Stomach smooth muscle (tissue), 2 donors: ENCODE measurements at regions not wholly inside any gene's neighbourhood (a gene's known extent, or its start where the extent isn't known, plus 50 kb on each side); places are given as distances from the start of the nearest gene placed in this dataset.

ENCODE experiments used
- H3K27ac ChIP-seq: one replicate; pipeline ENCODE4 v1.7.0; 2013; ENCODE audit warnings: mild to moderate bottlenecking, low read length, inconsistent platforms
- H3K27me3 ChIP-seq, 2 donors: one replicate each; pipeline ENCODE4 v1.7.0; 2013; ENCODE audit warnings: low read length in 2 of 2; ENCODE audit not compliant: insufficient read depth in 2 of 2, control insufficient read depth in 1 of 2
- H3K36me3 ChIP-seq, 2 donors: one replicate each; pipeline ENCODE4 v1.7.0; 2013; ENCODE audit warnings: low read length in 2 of 2; ENCODE audit not compliant: control insufficient read depth in 2 of 2, insufficient read depth in 2 of 2
- H3K4me1 ChIP-seq: one replicate; pipeline ENCODE4 v1.7.0; 2013; ENCODE audit warnings: low read length; ENCODE audit not compliant: control insufficient read depth, insufficient read depth
- H3K4me3 ChIP-seq, 2 donors: one replicate each; pipeline ENCODE4 v1.7.0; 2013; ENCODE audit warnings: low read length in 2 of 2
- H3K9ac ChIP-seq, 2 donors: one replicate each; pipeline ENCODE4 v1.7.0; 2013; ENCODE audit warnings: low read length in 2 of 2, mild to moderate bottlenecking in 1 of 2
- H3K9me3 ChIP-seq, 2 donors: one replicate each; pipeline ENCODE4 v1.7.0; 2013; ENCODE audit warnings: low read length in 2 of 2; ENCODE audit not compliant: control insufficient read depth in 2 of 2
- donor health status: healthy.
- donor health status: Pancreatic carcinoma.

DNA sequence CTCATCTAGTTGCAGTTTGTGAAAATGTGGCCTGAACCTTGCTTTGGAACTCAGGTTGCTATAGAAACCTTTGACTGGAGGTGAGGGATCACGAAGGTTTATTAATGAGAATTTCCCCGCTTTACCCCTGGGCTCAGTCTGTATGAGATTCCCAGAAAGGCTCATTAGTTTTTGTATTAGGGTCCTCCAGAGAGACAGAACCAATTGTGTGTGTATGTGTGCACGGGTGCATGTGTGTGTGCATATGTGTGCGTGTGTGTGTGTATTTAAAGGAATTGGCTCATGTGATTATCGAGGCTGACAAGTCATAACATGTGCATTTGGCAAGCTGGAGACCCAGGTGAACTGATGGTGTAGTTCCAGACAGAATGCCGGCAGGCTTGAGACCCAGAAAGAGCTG is 113.8 kb upstream of the DLX2 start:
- Histone ChIP-seq H3K4me1 (no peaks in the 10 kb centered on the region), H3K36me3 (no peaks in the 10 kb centered on the region), H3K9ac (no peak overlapping the region), H3K4me3 (no peak overlapping the region), H3K27ac (no peak overlapping the region), H3K27me3 (peaks cover 0 to 4% of the 10 kb centered on the region in 2 donors), H3K9me3 (no peaks in the 10 kb centered on the region)

DNA sequence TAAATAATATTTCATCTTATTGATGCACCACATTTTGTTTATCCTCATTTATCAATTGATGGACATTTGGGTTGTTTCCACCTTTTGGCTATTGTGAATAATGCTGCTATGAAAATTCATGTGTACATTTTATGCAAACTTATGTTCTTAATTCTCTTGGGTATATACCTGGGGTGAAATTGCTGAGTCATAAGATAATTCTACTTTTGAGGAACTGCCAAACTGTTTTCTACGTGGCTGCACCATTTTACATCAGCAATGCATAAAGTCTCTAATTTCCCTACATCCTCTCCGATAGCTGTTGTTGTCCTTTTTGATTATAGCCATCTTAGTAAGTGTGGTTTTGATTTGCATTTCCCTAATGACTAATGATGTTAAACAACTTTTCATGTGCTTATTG is 116.5 kb upstream of the DLX2 start:
- Histone ChIP-seq H3K27me3 (peaks cover 0 to 2% of the 10 kb centered on the region in 2 donors), H3K27ac (no peak overlapping the region)

DNA sequence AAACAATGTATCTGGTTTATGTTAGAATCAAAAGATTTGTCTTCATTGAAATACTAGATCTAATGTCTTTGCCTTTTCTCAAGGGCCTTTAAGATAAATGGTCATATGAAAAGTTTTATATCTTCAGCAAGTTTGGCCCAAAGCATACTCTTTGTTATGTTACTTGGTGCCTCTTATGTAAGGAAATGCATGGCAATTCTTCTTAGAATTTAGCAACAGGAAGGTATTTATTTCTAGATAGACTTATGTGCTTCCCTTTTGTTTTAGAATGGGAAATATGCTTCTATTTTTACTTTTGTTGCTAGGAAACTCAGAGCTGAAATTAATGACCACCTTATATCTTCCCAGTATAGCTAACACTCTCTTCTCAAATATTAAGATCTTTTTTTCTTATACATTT is 117.4 kb upstream of the DLX2 start:
- Histone ChIP-seq H3K4me1 (no peaks in the 10 kb centered on the region), H3K27me3 (peaks cover 0 to 2% of the 10 kb centered on the region in 2 donors), H3K4me3 (no peak overlapping the region), H3K27ac (no peak overlapping the region), H3K36me3 (no peaks in the 10 kb centered on the region), H3K9ac (no peak overlapping the region), H3K9me3 (no peaks in the 10 kb centered on the region)

More for the DNA sequence above, 116.5 kb upstream of the DLX2 start:
- no peaks in the 10 kb centered on the region for H3K36me3 ChIP-seq
- H3K9ac ChIP-seq = no peak overlapping the region
- no peaks in the 10 kb centered on the region for H3K4me1 ChIP-seq
- no peak overlapping the region for H3K4me3 ChIP-seq
- H3K9me3 ChIP-seq = no peaks in the 10 kb centered on the region

DNA sequence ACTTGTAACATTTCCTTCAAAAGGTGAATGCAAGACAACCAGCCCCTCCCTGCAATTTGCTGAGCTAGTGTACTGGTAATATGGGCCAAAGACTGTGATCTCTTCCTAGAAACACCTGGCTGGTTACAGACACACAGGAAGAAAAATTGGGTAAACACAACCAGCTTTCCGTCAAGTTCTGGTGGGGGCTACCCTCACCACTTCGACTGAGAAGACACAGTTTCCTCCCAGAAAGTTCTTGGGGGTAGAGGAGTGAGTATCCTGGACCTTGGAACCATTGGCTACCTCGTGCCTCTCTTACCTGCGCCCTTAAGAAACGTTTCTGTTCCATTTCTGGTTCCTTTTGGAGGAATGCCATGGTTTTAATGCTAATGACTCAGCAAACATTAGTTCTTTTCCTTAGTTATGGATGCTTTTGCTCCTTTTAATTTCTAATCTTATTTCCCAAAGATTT is 120.9 kb upstream of the DLX2 start:
- Histone ChIP-seq H3K4me3 (no peak overlapping the region), H3K36me3 (no peaks in the 10 kb centered on the region), H3K27ac (no peak overlapping the region), H3K9me3 (no peaks in the 10 kb centered on the region), H3K27me3 (no peaks in the 10 kb centered on the region), H3K4me1 (no peaks in the 10 kb centered on the region), H3K9ac (no peak overlapping the region)

DNA sequence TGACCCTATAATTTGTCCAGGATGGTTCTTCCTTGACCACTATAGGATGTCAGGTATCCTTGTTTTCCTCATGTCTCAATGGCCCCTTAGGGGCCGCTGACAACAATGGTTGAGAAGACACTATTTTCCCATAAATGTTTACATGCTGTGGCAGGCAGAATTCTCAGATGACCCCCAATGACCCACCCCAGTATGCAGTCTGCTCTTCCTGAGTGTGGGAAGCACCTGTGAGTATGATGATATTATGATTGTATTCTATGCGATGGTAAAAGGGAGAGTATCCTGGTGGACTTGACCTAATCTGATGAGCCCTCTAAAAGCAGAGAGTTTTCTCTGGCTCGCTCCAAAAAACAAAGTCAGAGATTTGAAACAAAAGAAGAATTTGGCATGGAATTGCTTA is 123.1 kb upstream of the DLX2 start:
- no peaks in the 10 kb centered on the region for H3K4me1 ChIP-seq
- H3K9ac ChIP-seq = no peak overlapping the region
- no peak overlapping the region for H3K27ac ChIP-seq

DNA sequence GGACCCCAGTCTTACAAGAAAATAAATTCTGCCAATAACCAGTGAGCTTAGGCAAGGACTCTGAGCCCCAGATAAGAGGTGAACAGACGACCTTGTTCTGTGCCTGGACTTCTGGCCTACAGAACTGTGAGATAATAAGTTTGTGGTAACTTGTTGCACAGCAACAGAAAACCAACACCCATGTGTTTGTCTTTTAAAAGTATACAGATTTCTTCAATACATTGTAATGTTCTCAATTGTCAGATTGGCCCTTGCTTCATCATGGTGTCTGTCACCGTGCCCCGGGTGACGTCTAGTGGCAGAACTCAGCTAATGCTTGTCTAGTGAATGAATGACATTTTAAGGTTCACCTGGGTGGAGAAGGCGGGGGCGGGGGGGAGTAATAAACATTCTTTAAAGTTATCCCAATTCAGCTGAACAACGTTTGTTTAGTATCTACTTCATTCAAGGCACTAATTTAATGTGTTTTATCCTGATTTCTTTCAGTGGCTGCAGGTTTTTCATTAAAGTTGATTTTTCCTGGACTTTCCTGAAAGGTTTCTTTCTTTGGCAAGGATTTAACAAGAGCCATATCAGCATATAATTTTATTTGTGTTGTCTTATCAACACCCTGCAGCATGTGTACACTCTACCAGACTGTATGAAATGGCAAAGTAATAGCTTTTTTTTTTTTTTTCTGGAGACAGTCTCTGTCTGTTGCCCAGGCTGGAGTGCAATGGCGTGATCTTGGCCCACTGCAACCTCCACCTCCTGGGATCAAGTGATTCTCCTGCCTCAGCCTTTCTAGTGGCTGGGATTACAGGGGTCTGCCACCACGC is 123.8 kb upstream of the DLX2 start:
- Histone ChIP-seq H3K36me3 (no peaks in the 10 kb centered on the region), H3K4me1 (no peaks in the 10 kb centered on the region), H3K27me3 (peaks cover 2 to 3% of the 10 kb centered on the region in 2 donors), H3K4me3 (no peak overlapping the region), H3K27ac (no peak overlapping the region), H3K9me3 (no peaks in the 10 kb centered on the region), H3K9ac (no peak overlapping the region)

More for the DNA sequence above, 123.1 kb upstream of the DLX2 start:
- H3K27me3 ChIP-seq = peaks cover 2 to 3% of the 10 kb centered on the region in 2 donors
- no peak overlapping the region for H3K4me3 ChIP-seq
- no peaks in the 10 kb centered on the region for H3K9me3 ChIP-seq
- no peaks in the 10 kb centered on the region for H3K36me3 ChIP-seq

DNA sequence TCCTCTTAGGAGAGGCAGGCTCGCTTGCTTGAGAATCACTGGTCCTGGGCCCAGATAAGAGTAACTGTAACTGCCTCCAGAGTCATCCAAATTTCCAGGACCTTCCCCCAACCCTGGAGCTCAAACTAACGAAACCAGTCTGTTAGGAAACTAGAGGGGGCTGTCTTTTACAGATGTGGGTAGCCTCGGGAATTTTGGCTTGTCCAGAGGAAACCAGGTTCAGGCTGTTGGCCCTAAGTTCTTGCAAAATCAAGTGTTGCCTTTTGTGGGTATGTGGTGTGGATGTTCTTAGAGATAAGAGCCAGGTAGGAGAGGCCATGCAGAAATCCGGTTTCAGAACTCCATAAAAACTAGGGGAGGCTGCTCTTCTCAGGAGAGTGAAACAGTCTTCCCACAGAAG is 125.0 kb upstream of the DLX2 start:
- Histone ChIP-seq H3K4me1 (no peaks in the 10 kb centered on the region), H3K27ac (no peak overlapping the region), H3K9me3 (no peaks in the 10 kb centered on the region)

DNA sequence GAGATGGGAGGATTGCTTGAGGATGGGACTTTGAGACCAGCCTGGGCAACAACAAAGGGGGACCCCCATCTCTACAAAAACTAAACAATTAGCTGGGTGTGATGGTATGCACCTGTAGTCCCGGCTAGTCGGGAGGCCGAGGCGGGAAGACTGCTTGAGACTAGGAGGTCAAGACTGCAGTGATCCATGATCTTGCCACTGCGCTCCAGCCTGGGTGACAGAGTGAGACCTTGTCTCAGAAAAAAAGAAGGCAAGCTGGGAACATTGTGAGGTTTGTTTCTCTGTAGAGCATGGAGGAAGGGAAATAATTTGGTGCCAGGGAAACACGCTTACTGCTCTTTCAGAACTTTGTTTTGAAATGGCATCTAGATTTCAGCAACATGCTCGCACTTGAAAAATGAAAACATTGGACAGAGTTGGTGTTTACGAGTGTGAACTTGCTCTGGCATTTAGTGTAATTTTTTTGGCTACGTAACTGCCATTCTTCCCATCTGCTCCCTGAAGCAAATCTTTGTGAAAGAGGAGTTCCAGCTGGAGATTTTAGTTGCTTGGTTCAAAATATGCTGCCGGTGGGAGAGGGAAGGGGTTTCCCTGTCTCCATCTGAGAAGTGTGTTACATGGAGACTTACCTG is 125.6 kb upstream of the DLX2 start:
- Histone ChIP-seq H3K4me1 (peaks cover 3% of the 10 kb centered on the region), H3K27ac (no peak overlapping the region), H3K9me3 (no peaks in the 10 kb centered on the region), H3K27me3 (peaks cover 2 to 3% of the 10 kb centered on the region in 2 donors), H3K4me3 (no peak overlapping the region), H3K9ac (no peak overlapping the region), H3K36me3 (no peaks in the 10 kb centered on the region)

More for the DNA sequence above, 125.0 kb upstream of the DLX2 start:
- Histone ChIP-seq H3K4me3 (no peak overlapping the region), H3K27me3 (peaks cover 2 to 3% of the 10 kb centered on the region in 2 donors), H3K9ac (no peak overlapping the region), H3K36me3 (no peaks in the 10 kb centered on the region)

DNA sequence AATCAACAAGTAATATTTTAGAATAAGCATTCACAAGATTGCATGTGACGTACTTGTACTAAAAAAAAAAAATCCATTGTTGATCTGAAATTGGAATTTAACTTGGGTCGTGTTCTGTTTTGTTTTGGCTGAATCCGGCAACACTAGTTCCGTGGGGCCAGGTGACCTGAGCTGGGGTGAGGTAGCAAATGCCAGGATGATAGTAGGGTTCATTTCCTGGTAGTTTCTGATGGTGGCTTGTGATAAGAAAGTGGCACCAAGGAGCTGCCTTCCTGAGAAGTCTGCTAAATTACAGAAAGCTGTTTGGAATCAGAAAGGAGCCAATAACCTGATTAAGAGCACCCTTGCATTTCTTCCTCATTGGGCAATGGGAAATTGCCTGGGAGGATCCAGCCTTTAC is 126.4 kb upstream of the DLX2 start:
- Histone ChIP-seq H3K27me3 (peaks cover 7% of the 10 kb centered on the region in 2 donors), H3K36me3 (no peaks in the 10 kb centered on the region), H3K27ac (no peak overlapping the region), H3K9ac (no peak overlapping the region), H3K4me1 (peaks cover 3% of the 10 kb centered on the region), H3K9me3 (no peaks in the 10 kb centered on the region), H3K4me3 (no peak overlapping the region)

DNA sequence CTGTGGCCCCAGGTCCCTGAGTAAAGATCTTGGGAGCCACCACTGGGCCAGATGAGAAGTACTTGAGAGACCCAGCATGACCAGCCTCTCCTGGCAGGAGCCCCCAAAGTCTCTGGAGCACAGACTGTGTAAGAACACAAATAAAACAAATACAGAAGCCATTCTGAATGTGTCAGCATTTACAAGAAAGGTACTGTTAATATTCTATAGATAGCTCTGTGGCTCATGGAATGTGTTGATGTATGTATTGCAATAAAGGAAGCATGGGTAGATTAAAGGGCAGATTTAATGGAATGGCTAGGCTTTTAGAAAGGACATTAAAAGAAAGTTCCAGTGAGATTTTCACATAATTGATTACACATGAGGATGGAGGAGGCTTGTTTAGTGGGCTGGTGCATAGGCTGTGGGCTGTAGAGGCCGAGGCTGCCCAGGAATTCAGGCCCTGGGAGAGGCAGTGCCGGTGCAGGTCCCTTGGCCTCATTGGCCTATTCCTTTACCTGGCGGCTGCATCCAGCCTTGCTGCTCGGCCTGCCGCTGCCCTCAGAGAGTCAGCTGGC is 127.7 kb upstream of the DLX2 start:
- Histone ChIP-seq H3K9me3 (no peaks in the 10 kb centered on the region), H3K36me3 (no peaks in the 10 kb centered on the region), H3K27ac (no peak overlapping the region), H3K9ac (no peak overlapping the region), H3K4me3 (no peak overlapping the region), H3K27me3 (peaks cover 14 to 20% of the 10 kb centered on the region in 2 donors), H3K4me1 (peaks cover 11% of the 10 kb centered on the region)
